Esophagus muscularis mucosa (tissue), 4 donors: ENCODE measurements at regions not wholly inside any gene's neighbourhood (a gene's known extent, or its start where the extent isn't known, plus 50 kb on each side); places are given as distances from the start of the nearest gene placed in this dataset.

Experiments used
- DNase-seq: peaks from one replicate; pipeline ENCODE4 v3.0.0-alpha.2; 2017; ENCODE audit errors: extremely low spot score
- H3K27ac ChIP-seq, 4 donors: fragments of 200-600 bp; sonication (generic); replicated peaks in 1 of 4; 1 replicate in 3 of 4; 2 replicates in 1 of 4; pipeline ENCODE4 v1.5.1; 2016 to 2019; ENCODE audit warnings: mild to moderate bottlenecking in 1 of 4
- H3K27me3 ChIP-seq, 4 donors: fragments of 200-600 bp; sonication (generic); one replicate each; pipeline versions ENCODE4 v1.5.1 to v1.6.0; 2016 to 2019
- H3K36me3 ChIP-seq, 4 donors: fragments of 200-600 bp; sonication (generic); one replicate each; pipeline ENCODE4 v1.5.1; 2016 to 2019
- H3K4me1 ChIP-seq, 4 donors: fragments of 200-600 bp; sonication (generic); one replicate each; pipeline ENCODE4 v1.5.1; 2016 to 2019
- H3K4me3 ChIP-seq, 4 donors: fragments of 200-600 bp; sonication (generic); 1 replicate in 2 of 4; 2 replicates in 2 of 4; pipeline ENCODE4 v1.5.1; 2016 to 2019; ENCODE audit warnings: mild to moderate bottlenecking in 4 of 4, moderate library complexity in 1 of 4
- H3K9me3 ChIP-seq, 4 donors: fragments of 200-600 bp; sonication (generic); 1 replicate in 3 of 4; 2 replicates in 1 of 4; pipeline ENCODE4 v1.5.1; 2016 to 2019
- CTCF ChIP-seq, 3 experiments: fragments of 200-600 bp in 2 of 3; fragments of 450-650 bp in 1 of 3; sonication (generic) in 2 of 3; IDR thresholded peaks; one replicate each; pipeline ENCODE4 v1.5.1; 2017 to 2019; ENCODE audit warnings: antibody characterized with exemption in 3 of 3, mild to moderate bottlenecking in 2 of 3, moderate library complexity in 1 of 3
- EP300 ChIP-seq: sonication (generic); formaldehyde crosslinking; IDR thresholded peaks from one replicate; pipeline ENCODE4 v1.6.1; 2017; ENCODE audit warnings: antibody characterized with exemption
- POLR2A ChIP-seq: fragments of 450-650 bp; IDR thresholded peaks from one replicate; pipeline ENCODE4 v1.6.1; 2017; ENCODE audit warnings: antibody characterized with exemption, moderate library complexity, mild to moderate bottlenecking, low read depth
- POLR2AphosphoS5 ChIP-seq, 2 donors: sonication (generic); formaldehyde crosslinking; IDR thresholded peaks; one replicate each; pipeline ENCODE4 v1.6.1; 2017; ENCODE audit warnings: antibody characterized with exemption in 2 of 2
- WGBS: methylation state at CpG from one replicate; pipeline ENCODE4 v1.1.5; 2018; 5-methylcytosine and 5-hydroxymethylcytosine counted together
- intact Hi-C: fragments of 100-400 bp; cut with DNase I; formaldehyde crosslinking; loops from one replicate; pipeline ENCODE4 v1.15.1; 2023

DNA sequence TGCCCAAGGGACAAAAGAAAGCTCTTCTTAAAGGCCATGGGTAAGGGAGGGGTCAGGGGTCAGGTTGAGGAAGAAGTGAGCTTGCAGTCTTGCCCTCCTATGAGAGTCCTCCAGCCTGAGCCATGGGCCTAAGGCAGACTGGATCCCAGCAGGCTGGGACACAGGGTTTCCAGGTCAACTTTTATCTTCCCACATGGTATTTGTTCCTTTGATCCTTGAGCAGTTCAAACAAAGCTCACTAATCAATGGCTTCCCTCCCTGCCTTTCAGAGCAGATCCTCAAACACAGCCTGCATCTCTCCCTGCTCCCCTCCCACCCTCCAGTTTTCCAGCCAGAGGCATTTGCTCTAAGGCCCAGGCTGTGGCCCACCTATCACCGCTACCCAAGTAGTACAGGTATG, 589.3 kb downstream of the INSC start:
- TF ChIP-seq POLR2A (no peak), EP300 (no peak), POLR2AphosphoS5 (IDR thresholded peaks at IDR 0.05) (no peak), CTCF (IDR thresholded peaks at IDR 0.05) (no peak)
- H3K4me1 ChIP-seq: peaks cover 5 to 13% (median 9%) of the 10 kb centered on the region in 4 donors
- no peak for DNase-seq
- intact Hi-C loops: no loop called here
- 94% methylated on average over 1 of the region's 1 CpG for WGBS
- no peaks in the 10 kb centered on the region for H3K36me3 ChIP-seq
- H3K9me3 ChIP-seq: peaks cover 0 to 3% (median 0%) of the 10 kb centered on the region in 4 donors
- no peak overlapping the region for H3K27ac ChIP-seq
- no peaks in the 10 kb centered on the region for H3K27me3 ChIP-seq
- H3K4me3 ChIP-seq: no peak overlapping the region

DNA sequence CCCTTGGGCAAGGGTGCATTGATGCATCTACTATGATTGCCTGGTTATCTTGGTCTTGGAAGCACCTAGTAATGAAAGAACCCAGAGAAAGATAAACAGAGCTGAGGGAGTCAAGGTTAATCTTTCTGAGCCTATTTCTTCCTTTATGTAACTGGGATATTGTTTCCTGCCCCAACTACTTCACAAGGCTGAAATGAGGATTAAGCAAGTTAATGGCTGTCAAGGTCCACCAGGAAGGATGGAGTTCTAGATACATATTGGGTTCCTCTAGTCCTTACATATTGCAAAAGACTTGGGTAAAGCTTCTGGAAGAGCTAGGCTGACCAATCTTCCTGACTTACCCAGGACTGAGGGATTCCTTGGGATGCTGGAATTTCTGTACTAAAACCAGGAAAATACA, 589.8 kb downstream of the INSC start:
- TF ChIP-seq EP300 (no peak), CTCF (IDR thresholded peaks at IDR 0.05) (no peak), POLR2A (no peak), POLR2AphosphoS5 (IDR thresholded peaks at IDR 0.05) (no peak)
- no peak overlapping the region for H3K27ac ChIP-seq
- peaks cover 5 to 13% (median 9%) of the 10 kb centered on the region in 4 donors for H3K4me1 ChIP-seq
- DNase-seq: no peak
- H3K27me3 ChIP-seq: no peaks in the 10 kb centered on the region
- no peak overlapping the region for H3K4me3 ChIP-seq
- H3K36me3 ChIP-seq: no peaks in the 10 kb centered on the region
- peaks cover 0 to 3% (median 0%) of the 10 kb centered on the region in 4 donors for H3K9me3 ChIP-seq
- intact Hi-C loops: no loop called here

DNA sequence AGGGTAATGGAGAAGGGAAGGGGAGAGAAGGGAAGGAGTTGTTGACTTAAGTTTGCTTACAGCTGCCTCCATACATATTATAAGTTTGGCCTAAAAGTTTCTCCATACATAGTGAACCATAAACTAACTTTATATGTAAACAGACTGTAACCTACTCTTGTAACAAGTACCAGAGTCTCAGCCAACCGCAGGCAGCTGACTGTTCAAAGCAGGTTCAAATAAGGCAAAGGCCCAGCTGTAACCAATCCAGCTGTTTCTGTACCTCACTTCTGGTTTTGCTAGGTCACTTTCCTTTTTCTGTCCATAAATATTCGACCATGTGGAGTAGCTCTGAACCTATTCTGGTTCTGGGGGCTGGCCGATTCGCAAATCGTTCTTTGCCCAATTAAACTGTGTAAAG, 591.2 kb downstream of the INSC start:
- H3K27me3 ChIP-seq: no peaks in the 10 kb centered on the region
- H3K4me1 ChIP-seq: peaks cover 5 to 13% (median 9%) of the 10 kb centered on the region in 4 donors
- peaks cover 0 to 3% (median 0%) of the 10 kb centered on the region in 4 donors for H3K9me3 ChIP-seq
- intact Hi-C loops: no loop called here
- no peak for TF ChIP-seq CTCF (IDR thresholded peaks at IDR 0.05)
- TF ChIP-seq POLR2A: no peak
- no peak for TF ChIP-seq POLR2AphosphoS5 (IDR thresholded peaks at IDR 0.05)
- no peak for TF ChIP-seq EP300
- 87% methylated on average over 5 of the region's 5 CpGs for WGBS
- H3K36me3 ChIP-seq: no peaks in the 10 kb centered on the region
- H3K4me3 ChIP-seq: no peak overlapping the region
- no peak overlapping the region for H3K27ac ChIP-seq
- no peak for DNase-seq

DNA sequence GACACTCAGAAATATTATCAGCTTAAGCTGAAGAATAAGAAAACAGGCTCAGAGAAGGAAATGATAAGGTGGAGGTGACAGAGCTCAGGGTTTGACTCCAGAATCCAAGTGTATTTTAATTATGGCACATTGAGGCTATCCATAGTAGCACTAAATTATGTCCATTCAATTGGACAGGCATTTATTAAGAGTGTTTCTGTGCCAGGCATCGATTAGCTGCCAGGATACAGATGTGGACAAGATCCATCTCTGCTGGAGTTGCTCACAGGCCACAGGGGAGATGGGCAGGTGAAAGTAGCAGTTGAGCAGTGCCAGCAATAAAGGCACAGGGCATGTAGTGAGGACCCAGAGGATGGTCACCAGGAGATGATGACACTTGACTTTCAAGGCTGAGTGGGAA, 592.5 kb downstream of the INSC start:
- H3K27me3 ChIP-seq: no peaks in the 10 kb centered on the region
- intact Hi-C loops: no loop called here
- peaks cover 0 to 3% (median 0%) of the 10 kb centered on the region in 4 donors for H3K9me3 ChIP-seq
- no peak overlapping the region for H3K4me3 ChIP-seq
- DNase-seq: no peak
- 100% methylated on average over 1 of the region's 1 CpG for WGBS
- TF ChIP-seq EP300 (no peak), POLR2AphosphoS5 (IDR thresholded peaks at IDR 0.05) (no peak), CTCF (IDR thresholded peaks at IDR 0.05) (no peak), POLR2A (no peak)
- peaks cover 5 to 13% (median 9%) of the 10 kb centered on the region in 4 donors for H3K4me1 ChIP-seq
- no peaks in the 10 kb centered on the region for H3K36me3 ChIP-seq
- no peak overlapping the region for H3K27ac ChIP-seq

GRCh38 chr11:15707971-15708370, 593.2 kb downstream of the INSC start:
- no peaks in the 10 kb centered on the region for H3K27me3 ChIP-seq
- WGBS: 29% methylated on average over 2 of the region's 2 CpGs
- intact Hi-C loops: no loop called here
- TF ChIP-seq POLR2AphosphoS5 (IDR thresholded peaks at IDR 0.05) (no peak), POLR2A (no peak), CTCF (IDR thresholded peaks at IDR 0.05) (no peak), EP300 (no peak)
- DNase-seq: no peak
- H3K4me1 ChIP-seq: peaks cover 5 to 13% (median 9%) of the 10 kb centered on the region in 4 donors
- H3K4me3 ChIP-seq: no peak overlapping the region
- H3K36me3 ChIP-seq: no peaks in the 10 kb centered on the region
- no peak overlapping the region for H3K27ac ChIP-seq
- H3K9me3 ChIP-seq: peaks cover 0 to 3% (median 0%) of the 10 kb centered on the region in 4 donors
